NCI-H2081 (cell line): ENCODE measurements at regions not wholly inside any gene's neighbourhood (a gene's known extent, or its start where the extent isn't known, plus 50 kb on each side); places are given as distances from the start of the nearest gene placed in this dataset.

Source experiments
- DNase-seq, 2 experiments: peaks; one replicate each; lab custom pipeline; 2025; lab: John Stamatoyannopoulos, UW

DNA sequence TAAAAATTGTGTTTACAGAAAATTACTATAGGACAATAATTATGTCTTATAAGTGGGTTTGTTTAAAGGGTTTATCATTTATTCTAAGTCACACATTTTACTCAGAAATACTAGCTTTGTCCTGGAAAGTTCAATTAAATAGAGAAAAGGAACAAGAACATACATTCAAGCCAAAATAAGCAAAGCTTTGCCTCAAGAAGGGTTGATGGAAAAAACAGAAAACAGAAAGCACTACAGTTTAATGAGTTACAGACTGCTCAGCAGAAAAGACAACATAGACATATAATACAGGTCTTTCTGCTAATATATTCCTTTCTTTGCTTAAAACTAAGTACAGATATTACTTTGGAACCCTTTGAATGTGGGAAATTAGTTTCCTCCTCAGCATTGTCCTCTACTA lies 703.0 kb upstream of the LRFN5 start:
- no peak for DNase-seq

DNA sequence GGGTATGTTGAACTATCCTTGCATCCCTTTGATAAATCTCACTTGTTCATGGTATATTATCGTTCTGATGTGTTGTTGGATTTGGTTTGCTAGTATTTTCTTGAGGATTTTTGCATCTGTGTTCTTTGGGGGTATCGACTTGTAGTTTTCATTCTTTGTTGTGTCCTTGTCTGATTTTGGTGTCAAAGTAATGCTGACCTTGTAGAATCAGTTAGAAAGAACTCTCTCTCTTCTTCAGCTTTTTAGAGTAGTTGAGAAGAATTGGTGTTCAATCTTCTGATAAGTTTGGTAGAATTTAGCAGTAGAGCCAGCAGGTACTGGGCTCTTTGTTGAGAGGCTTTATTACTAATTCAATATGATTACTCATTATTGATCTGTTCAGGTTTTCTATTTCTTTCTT lies 707.2 kb upstream of the LRFN5 start:
- no peak for DNase-seq

DNA sequence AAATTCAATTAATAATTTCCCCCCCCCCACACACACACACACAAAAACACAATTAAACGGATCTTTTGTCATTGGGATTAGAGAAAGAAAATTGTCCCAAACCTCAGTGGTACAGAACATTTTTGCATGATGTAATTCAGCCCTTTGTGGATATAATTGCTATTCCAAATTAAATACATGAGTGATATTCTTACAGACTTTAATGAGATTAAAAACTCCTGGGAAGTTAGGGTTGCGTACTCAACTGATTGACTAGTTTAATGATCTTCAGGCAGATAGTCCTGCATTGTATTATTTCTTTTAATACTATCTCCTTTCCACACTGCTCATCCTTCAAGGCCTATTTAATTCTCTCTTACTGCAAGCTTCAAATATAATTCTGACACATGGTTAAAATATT lies 711.8 kb upstream of the LRFN5 start:
- no peak for DNase-seq

DNA sequence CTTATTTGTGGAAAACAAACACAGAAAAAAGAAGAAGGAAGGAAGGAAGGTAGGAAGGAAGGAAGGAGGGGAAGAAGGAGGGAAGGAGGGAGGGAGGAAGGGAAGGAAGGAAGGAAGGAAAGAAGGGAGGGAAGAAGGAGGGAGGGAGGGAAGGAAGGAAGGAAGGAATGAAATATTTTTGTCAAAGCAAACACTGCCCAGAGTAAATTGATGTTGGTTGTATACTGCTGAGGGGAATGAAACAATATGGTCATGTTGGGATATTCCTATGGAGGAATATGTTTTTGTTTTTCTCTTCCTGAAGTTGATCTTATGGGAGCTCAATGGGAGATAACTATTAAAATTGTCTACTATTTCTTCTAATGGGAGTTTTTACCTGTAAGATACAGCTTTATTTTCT lies 717.5 kb upstream of the LRFN5 start:
- no peak for DNase-seq

DNA sequence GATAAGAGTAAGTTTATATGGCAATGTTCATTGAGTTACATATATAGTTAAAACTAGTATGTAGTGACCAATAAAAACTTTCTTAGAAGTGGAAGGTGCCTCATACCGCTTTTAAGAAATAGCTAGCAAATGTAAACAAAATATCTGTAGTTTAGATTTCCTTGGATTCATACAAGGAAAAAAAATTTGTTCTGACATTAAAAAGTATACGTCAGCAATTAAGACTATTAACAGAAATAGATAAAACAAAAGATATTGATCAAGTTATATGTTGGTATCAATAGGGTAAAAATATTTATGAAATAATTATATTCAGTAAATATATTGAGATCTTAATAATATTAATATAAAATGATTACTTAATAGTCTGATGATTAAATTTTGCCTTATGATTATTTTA lies 718.8 kb upstream of the LRFN5 start:
- no peak for DNase-seq

DNA sequence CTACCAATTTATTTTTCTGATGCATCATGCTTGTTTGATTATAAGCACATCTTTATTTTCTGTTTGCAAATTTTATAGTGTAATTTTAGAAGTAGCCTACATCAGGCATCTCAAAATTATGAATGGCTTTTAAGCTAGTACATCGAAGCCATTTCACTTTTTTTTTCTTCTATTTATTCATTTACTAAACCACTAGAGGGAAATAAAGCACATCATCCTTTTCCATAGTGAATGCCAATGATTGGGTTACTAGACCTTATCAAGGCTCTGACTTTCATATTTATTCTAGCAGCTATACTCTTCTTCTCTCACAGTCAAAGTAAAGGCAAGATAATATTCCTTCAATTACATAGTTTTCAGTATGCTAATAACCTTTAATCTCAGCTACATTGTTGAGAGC lies 736.4 kb upstream of the LRFN5 start:
- DNase-seq: peak in 1 of 2 experiments; percentile 15

DNA sequence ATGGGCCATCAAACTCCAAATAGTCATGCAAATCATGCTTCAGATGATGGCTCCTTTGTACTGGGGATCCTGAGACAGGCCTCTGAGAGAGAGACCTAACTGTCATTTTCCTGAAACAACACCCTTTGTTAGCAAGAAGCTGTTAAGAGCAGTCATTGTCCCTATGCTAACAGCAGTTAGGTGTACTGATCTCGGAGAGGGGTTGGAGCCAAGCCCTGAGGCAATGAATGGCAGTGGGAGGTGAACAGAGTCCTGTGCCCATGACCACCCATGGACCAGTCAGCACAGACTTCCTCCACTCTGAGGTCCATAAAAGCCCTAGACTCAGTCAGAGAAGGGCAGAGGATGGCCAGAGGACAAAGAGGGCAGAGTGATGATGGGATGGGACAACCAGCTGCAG lies 747.6 kb upstream of the LRFN5 start:
- no peak for DNase-seq

DNA sequence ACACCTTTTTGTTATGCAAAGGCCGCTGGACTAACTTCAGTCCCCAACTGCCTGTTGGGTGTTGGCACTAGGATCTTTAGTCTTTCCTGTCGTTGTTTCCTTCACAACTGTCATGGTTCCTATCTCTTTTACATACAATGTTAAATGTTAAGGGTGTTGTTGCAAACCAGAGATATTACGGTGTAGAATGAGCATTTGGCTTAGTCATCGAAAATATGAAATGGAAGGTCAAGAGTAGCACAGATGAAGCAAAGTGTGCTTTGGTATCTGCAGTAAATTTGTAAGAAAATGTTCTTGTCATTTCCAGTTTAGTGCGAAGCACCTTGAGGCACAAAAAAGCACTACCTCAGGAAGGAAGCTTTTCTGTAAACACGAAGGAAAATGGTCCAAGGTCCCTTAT lies 751.3 kb upstream of the LRFN5 start:
- DNase-seq: no peak

DNA sequence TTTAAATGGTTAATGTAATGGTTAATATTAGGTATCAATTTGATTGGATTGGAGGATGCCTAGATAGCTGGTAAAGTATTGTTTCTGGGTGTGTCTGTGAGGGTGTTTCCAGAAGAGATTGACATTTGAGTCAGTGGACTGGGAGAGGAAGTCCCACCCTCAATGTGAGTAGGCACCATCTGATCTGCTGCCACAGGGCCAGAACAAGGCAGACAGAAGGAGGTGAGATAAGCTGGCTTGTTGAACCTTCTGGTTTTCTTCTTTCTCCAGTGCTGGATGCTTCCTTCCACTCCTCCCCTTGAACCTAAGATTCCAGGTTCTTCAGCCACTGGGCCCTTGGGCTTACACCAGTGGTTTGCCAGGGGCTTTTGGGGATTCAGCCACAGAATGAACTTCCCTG lies 756.5 kb upstream of the LRFN5 start:
- DNase-seq: no peak

DNA sequence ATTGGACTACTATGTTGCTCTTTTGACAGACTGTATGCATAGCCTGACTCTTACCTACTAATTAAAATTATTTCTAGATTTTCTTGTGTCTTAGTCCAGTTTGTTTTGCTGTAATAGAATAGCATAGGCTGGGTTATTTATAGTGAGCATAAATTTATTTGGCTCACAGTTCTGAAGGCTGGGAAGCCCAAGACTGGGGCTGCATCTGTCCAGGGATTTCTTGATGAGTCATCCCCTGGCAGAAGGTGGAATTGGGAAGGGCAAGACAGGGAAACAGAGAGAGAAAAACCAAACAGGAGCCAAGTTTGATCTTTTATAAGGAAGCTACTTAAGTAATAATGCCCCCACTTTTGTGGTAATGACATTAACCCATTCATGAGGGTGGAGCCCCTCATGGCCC lies 759.2 kb upstream of the LRFN5 start:
- no peak for DNase-seq

DNA sequence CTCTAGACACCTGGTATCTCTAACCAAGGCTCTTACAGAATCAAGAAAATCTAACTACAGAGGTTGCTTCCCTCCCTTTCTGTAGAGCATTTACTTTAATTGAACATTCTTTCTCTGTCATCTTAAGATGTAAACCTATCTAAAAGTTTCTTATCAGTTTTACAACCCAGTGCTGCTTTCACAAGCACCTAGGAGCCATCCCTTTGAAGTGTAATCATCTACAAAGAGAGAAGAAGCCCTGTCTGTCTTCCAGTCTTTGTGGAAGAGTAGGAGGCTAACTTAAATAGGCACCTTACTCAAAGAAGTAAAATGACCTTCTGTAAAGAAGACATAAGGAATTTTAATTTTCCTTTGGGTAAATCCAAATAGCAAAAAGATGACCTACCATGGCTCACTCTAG lies 763.9 kb upstream of the LRFN5 start:
- DNase-seq: no peak

DNA sequence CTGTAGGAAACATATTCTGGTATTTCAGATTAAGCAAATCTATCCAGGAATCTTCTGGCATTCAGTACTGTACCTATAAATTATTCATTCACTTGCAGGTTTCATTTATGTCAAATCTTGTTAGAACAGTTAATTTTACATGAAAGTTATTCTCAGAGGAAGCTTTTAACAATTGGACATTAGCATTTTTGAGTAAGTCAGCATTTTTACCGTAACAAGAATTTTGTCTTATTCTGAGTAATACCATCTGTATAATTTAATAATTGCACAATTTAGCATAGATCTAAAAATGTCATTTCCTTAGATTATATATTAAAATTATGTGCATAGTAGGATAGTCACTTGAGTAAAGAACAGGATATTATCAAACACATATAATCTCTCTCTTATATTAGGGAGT lies 764.8 kb upstream of the LRFN5 start:
- DNase-seq: no peak

DNA sequence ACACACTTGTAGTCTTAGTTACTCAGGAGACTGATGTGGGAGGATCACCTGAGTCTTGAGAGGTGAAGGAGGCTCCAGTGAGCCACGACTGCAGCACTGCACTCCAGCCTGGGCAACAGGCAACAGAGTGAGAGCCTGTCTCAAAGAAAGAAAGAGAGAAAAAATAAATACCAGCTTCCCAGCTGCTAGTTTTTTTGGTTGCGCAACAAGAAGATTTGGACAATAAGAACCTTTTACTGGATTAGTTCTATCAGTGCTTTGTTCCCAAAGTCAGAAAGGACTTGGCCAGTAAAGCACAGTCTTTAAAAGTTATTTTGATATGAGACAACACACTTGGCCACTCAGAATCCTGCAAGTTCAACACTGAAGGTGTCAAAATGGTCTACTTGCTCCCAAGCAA lies 768.1 kb upstream of the LRFN5 start:
- no peak for DNase-seq

DNA sequence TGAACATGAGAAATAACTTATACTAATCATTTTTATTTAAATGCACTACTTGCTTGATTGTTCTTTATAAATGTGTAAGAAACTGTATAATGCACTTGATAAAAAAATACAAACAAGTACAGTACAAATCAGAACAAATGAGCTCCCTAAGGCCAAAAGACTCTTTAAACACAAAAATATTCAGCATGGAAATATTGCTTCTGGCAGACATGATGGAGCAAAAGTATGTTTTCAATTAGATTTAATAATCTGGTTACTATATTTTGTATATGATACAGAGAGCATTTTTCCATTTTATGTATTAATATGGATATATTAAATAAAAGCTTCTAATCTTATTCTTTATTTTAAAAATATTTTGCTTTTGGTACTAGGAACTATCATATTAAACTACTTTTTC lies 800.2 kb upstream of the LRFN5 start:
- DNase-seq: no peak

DNA sequence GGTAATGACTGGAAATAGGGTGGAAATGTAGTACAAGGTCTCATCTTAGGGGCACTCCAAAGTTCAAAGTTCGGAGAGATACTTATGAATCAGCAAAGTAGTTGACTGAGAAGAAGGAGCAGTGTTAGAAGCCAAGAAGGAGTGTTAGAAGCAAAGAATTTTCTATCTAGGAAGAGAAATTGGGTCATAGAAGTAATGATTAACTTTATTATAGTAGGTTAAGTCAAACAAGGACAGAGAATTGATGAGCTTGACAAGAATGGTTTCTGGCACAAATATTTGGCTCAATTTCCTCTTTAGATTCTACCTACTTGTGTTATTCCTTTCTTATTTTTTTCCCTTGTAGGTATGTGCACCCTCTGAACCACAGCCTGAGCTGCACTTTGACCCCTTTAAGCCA lies 810.5 kb upstream of the LRFN5 start:
- DNase-seq: no peak

DNA sequence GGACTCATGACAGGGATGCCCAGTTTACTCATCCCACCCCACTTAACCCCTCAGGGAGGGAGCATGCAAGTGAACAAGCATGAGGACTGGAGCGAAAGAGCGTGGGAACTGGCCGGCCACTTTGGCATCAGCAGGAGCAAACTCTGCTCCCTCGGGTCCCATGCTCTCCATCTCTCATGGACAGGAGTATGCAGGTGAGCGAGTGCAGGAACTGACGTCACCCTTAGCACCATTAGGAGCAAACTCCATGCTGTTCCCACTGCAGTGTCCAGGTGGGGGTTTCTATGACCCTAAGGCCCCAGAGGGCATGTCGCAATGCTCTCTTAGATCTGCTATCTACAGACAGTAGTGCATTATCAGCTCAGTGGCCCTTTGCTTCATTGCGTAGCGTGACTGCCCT lies 821.8 kb upstream of the LRFN5 start:
- DNase-seq: no peak

DNA sequence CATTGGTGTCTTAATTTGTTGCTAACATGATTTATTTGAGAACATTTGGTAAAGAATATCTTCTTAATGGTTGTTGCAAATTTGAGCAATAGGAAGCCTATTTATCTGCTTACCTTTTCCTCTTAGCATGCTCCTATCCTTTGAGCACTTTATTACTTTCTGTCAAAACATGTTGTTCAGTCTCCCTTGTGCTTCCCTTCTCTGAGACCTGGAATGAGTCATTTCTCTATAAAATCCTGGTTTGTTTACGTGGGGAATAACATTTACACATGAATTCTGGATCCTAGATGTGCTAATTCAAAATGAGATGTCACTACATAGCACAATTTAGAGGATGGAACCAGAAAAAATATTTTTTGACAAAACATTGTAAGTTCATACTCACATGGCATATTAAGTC lies 844.0 kb upstream of the LRFN5 start:
- no peak for DNase-seq

DNA sequence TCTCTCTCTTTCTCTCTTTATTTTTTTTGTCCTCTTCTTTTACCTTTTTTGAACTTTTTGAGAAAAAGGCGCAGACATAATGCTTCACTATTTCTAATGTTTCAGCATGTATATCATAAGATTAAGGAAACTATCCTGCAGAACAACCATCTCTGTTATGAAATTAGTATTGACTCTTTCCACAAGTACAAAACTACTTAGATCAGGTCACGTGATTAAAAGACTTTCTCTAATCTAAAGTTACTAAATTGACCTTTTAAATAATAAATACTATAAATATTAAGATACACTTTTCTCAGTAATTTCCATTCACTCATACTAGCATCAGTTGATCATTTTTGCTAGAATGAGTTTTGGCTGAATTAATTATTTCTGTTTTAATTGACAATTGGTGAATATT lies 844.5 kb upstream of the LRFN5 start:
- DNase-seq: no peak

DNA sequence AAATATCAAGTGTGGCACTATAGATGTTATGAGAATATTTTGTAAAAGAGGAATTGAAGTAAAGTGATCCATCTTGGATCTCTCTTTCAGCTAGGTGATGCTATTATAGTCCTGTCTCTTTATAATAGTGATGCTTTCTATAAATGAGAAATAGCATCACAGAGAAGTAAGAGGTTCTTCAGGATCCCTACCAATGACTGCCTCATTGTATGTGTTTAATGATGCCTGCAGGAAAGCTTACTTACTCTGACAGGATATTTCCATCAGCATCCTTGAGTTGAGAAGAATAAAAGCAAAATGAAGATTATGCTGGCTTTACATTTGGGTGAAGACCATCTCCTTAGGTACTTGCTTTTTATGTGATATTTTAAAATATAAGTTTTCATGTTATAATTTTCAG lies 846.0 kb upstream of the LRFN5 start:
- DNase-seq: no peak

DNA sequence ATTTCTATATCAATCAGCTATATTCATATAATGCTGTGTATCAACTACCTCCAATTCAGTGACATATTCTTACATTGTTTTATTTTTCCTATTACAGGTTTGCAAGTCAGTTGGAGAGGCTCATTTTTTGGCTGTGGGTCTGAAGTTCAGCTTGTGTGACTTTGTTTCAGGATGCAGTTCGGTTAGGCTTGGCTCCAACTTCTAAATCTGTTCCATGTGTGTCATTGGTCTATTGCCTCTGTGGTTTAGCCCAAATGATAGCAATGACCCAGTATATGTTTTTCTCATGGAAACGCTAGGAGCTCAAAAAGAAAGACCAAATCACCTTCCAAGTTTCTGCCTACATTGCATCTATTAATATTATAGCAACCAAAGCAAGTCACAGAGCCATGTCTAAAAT lies 848.6 kb upstream of the LRFN5 start:
- DNase-seq: no peak

DNA sequence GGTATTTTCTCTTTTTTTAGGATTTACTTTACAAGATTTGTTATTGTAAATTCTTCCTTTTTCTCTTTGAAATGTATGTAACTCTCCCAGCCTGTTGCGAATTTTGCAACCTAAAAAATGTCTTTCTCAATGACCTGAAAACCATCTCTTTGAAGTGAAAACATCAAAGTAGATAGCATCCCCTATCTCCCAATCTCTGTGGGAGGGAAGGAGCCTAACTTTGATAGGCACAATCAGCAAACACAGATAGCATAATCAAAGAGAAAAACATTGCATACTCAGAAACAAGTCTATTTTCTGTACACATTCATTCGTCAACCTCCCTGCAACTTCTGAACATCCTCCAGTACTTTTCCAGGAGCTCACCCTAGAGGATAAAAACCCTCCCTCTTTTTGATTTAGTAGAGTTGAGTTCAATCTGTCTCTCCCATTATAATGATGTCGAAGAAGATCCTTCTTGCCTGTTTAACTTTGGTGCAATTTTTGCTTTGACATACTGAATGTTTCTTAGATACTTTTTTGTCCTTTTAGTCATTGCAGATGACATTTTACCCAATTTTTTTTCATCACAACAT lies 849.2 kb upstream of the LRFN5 start:
- DNase-seq: no peak

DNA sequence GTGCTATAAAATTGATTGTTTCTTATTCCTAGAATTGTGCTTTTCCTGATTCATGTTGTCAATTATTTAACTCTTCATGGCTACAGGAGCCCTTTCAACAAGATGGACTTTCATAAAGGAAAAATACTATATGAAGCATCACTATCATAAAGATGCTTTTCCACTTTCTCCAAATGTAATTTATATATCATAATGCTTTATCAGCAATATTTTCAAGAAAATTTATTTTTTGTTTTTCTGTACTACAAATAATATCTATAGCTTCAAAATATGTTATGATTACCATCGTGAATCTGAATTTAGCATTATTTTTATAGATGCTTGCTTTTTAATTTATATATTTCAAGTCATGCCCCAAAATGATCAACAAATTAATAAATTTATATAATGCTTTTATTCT lies 873.5 kb upstream of the LRFN5 start:
- no peak for DNase-seq

DNA sequence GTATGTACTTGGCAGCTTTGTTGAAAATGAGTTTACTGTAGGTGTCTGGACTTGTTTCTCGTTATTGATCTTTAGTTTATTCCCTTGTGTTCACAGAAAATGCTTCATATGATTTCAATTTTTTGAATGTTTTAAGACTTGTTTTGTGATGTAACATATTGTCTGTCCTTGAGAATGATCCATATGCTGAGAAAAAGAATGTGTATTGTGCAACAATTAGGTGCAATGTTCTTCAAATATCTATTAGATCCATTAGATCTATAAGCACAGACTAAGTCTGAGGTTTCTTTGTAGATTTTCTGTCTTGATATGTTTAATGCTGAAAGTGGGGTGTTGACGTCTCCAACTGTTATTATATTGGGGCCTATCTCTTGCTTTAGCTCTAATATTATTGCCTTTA lies 879.6 kb upstream of the LRFN5 start:
- no peak for DNase-seq

DNA sequence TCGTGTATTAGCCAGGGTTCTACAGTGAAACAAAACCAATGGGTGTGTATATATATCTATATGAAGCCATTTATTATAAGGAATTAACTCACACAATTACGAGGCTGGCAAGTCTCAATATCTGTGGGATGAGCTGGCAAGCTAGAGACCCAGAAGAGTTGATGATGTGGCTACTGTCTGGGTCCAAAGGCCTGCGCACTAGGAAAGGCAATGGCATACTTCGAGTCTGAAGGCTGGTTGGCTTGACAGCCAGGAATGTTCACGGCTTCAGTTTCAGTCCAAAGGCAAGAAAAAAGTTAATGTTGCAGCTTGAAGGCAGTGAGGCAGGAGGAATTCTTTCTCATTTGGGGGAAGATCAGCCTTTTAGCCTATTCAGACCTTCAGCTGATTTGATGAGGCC lies 893.3 kb upstream of the LRFN5 start:
- DNase-seq: no peak

DNA sequence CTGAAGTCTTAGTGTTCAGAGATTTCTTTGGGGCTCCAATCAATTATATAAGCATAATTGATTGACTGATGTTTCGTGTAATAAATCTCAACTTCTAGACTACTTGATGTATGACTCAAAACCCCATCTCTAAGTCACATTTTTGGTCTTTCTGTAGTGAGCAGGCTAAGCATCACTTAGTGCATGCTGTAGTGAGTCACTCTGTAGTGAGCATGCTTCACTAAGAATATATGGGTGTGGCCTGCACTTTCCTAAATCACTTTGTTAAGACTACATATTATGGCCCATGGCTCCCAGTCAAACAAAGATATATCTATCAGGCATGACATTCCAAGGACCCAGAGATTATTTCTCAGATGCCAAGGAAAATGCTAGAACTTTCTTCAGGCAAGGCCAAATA lies 909.4 kb upstream of the LRFN5 start:
- DNase-seq: no peak
